ENCODE measurements at regions not wholly inside any gene's neighbourhood (a gene's known extent, or its start where the extent isn't known, plus 50 kb on each side); places are given as distances from the start of the nearest gene placed in this dataset.
"Not testable (repeated sequence)": the region's sequence is repeated elsewhere in the genome, so short reads cannot be mapped to it uniquely, and the experiment has no call there.

DNA sequence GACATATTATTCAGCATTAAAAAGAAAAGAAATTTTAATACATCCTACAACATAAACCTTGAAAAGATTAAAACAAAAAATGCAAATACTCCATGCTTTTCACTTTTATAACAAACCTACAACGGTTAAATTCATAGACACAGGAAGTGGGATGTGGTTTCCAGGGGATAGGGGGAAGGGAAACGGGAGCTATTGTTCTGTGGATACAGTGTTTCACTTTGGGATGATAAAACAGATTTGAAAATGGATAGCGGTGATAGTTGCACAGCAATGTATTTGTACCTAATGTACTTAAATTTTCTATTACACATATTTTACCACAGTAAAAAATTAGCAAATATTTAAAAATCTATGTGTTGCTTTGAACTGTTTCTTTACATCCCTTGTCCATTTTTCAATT is 368.0 kb downstream of the CDY2B start:
- DNase-seq (ENCODE audit: low read depth): not testable (repeated sequence)

DNA sequence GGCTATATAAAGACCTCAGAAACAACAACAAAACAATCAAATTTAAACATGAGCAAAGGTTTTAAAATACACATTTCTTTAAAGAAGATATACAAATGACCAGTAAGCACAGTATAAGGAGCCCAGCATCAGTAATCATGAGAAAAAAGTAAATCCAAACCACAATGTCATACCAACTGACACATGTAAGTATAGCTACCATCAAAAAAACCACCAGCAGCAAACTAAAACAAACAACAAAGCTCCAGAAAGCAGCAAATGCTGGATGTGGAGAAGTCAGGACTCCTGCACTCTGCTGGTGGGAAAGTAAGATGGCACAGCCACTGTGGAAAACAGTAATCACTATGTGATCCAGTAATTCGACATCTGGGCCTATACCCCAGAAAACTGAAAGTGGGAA is 368.5 kb downstream of the CDY2B start:
- DNase-seq (ENCODE audit: low read depth): not testable (repeated sequence)

DNA sequence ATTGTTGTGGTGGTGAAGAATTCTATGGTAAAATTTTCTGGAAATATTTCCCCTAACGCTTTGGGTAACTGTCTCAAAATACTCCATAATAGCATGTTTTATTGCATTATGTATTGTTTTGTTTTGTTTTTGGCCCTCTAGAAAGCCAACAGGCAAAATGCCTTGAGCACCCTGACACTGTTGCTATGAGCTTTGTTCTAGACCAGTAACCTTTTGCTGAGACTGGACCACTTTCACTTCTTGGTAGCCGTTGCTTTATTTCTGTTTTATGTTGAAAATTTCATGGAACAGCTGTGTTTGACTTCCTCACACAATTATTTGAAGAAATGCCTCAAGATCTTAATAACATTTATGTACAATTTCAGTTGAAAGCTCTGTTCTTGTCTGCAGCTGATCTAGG is 374.2 kb downstream of the CDY2B start:
- DNase-seq (ENCODE audit: low read depth): not testable (repeated sequence)

GRCh38 chrY:17484763-17485162 is 395.3 kb downstream of the CDY2B start:
- DNase-seq (ENCODE audit: low read depth): not testable (repeated sequence)

DNA sequence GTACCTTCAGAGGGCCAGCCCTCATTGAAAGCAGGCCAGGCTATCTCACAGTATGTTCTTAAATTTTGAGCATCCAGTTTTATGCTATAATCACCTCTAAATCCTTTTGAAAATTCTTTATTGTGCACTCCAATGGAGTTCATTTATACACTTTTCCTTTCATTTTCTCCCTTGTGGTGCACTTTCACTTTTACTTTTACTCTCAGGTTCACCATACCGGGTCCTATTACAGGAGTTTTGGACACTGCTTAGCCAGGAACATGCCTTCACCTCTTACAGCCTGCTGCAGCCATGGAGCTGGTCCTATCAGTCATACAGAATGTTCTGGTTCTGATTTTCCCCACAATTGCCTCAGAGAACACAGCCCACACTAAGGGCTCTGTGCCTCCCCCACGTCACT is 395.9 kb downstream of the CDY2B start:
- not testable (repeated sequence) for DNase-seq (ENCODE audit: low read depth)

DNA sequence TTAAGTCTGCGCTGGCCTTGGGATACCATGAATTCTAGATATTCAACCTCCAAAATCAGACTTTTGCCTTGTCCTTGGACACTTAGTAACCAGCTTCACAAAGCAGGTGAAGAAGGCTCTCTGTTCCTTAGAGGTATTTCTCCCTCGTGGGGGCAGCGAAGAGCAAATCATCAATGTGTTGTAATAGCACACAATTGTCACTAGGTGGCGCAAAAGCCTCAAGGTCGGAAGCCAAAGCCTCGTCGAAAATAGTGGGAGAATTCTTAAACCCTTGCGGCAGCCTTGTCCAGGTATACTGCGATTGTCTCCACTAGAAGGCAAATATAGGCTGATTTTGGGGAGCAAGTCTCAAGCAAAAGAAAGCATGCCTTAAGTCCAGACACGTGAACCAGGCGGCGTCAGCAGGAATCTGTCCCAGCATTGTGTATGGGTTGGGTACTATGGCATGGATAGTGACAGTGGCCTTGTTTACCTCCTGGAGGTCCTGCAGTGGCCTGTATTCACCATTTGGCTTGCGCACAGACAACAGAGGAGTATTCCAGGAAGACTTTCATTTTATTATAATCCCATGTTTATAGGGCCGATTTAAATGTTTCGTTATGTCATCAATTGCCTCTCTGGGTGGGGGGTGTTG is 398.5 kb downstream of the CDY2B start:
- not testable (repeated sequence) for DNase-seq (ENCODE audit: low read depth)

- DNase-seq (ENCODE audit: low read depth): not testable (repeated sequence)
Observed at GRCh38 chrY:17472068-17472467, 408.0 kb downstream of the CDY2B start.

GRCh38 chrY:17459753-17460152 is 420.3 kb downstream of the CDY2B start:
- not testable (repeated sequence) for DNase-seq (ENCODE audit: low read depth)

DNA sequence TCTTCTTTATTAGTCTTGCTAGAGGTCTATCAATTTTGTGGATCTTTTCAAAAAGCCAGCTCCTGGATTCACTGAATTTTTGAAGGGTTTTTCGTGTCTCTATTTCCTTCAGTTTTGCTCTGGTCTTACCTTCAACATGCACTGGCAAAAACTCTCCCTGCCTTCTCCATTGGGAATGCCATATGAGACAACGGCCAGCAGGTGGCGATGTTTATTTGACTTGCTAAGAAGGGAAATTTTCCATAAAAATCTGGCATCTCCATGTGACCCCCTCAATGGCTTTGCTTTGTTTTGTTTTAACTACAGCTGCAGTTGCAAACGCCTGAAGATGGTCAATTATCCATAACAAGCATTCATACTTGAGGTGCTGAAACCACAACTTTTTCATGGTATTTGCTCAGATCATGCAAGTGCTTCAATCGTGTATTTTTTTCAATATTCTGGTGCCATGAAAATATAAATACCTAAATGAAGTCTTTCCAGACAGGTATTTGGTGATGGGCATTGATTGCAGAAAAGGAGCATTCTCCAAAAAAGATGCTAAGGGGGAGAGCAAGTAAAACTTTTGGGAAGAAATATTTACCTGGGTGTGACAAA is 449.4 kb downstream of the CDY2B start:
- peak; percentile 0 for DNase-seq (ENCODE audit: low read depth)

DNA sequence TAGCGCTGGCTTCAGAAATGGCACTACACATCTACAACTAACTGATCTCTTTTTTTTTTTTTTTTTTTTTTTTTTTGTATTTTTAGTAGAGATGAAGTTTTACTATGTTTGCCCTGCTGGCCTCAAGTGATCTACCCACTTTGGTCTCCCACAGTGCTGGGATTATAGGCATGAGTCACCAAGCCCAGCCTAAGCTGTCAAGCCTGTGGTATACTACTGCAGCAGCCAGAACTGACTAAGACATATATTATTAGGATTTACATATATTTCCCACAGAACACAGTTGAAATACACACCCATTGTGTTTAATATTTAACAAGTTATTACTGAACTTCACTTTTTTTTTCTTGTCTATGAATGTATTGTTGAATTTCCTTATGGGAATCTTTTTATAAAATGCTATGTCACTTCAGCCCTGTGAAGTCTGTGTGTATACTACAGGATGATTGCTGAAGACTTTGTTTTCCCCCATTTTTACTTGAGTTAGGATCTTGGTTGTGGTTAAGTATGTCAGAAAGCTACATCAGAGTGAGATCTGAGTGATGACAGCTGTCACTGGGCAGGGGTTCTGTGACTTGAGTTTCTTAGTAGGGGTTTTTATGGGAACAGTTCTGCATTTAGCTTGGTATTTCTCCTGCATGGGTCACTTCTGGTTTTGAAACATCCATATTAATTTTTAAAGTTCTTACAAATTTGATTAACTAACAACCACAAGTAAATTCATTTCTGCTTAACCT is 481.5 kb downstream of the CDY2B start:
- no peak for DNase-seq (ENCODE audit: low read depth)

DNA sequence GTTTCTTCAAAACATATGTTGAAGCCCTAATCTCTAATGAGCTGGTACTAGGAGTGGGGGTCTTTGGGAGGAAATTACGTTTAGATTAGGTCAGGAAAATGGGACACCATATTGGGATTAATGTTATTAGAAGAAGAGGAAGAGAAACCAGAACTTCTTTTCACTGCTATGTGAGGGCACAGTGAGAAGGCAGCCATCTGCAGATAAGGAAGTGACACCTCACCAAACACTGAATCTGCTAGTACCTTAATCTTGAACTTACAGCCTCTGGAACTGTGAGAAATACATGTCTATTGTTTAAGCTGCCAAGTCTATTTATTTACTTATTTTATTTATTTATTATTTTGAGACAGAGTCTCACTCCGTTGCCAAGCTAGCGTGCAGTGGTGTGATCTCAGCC is 482.4 kb downstream of the CDY2B start:
- DNase-seq (ENCODE audit: low read depth): no peak

DNA sequence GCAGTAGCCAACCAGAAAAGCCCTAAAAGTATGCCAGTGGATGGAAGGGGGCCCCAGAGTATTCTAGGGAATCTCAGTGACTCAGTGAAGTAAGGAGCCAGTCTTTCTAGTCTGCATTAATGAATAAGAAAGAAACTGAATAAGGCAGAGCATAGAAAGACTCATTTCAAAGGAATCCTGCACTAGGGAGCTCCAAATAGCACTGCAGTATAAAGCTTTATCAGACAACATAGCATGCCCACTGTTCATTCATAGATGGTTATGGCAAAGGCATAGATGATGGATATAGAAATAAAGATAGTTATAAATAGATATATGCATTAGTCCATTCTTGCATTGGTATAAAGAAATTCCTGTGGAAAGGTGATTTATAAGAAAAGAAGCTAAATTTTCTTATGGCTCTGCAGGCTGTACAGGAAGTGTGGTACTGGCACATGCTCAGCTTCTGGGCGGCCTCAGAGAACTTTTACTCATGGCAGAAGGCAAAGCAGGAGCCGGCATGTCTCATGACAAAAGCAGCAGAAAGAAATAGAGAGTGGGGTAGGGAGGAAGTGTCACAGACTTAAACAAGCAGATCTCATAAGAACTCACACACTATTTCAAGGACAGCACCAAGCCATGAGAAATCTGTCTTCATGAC is 498.5 kb downstream of the CDY2B start:
- DNase-seq (ENCODE audit: low read depth): no peak

DNA sequence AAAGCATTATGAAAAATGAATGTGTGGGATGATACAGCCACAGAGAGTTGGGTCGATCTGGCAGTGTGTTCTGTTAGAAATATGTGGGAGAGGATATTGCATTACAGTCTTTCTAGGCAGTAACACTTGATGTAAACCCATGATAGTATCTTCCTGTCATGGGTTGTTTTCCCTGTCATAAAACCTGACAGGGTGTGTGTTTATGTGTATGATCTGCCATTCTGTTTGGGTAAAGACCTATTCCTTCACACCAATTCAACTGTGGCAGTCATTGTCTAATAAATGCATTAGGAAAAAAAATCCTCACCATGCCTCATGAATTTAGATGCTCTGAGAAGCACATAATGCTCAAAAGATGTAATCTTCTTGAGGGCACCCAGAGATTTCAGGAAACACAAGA is 501.7 kb downstream of the CDY2B start:
- no peak for DNase-seq (ENCODE audit: low read depth)

- no peak for DNase-seq (ENCODE audit: low read depth)
Observed at GRCh38 chrY:17368413-17368812, 511.6 kb downstream of the CDY2B start.

DNA sequence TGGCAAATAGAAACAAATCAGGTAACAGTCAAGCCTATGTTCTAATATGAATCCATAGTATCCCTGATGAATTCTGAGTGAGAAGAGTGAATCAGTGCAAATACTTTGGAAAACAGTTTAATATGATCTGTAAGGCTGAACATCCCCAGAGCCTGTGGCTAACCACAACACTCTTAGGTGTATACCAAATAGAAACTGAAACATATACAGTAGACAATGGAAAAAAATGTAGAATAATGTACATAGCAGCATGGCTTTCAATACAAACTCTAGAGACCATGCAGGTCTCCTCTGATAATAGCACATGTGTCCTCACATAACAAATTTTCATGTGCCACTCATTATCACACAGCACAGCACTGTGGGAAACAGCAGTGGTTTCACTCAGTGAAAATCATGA is 513.6 kb downstream of the CDY2B start:
- DNase-seq (ENCODE audit: low read depth): no peak

DNA sequence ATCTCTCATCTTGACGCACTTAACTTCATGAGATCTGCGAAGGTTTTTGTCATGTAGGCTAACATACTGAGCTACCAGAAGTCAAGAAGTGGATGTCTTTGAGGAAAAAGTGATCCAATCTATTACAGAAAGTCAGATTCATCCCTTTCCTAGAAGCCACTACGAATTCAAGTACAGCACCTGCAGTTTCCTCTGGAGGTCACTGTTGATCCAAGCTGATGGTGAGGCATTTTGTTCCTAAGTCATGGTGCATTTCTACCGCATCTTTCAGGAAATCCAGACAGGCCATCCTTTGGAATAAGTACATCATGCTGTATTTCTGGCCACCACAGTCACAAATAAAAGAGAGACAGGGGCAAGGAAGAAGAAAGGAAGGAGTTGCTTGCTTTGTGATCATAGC is 541.0 kb downstream of the CDY2B start:
- DNase-seq (ENCODE audit: low read depth): no peak

DNA sequence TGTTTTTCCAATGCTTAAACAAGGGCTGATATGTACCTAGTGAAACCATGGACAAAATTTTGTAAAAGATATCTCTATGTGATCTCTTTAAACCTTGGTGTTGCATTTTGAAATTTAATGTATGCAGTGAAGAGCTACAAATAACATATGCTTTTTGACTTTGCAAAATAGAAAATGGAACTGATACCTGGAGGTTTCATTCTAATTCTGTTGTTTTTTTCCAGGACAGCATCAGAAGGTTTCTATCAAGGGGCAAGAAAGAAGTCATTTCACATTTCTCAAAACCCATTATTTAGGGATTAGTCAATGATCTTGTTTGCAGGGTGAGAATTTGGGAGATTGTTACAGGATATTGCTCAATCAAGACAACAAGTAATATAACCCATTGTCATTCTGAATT is 549.3 kb downstream of the CDY2B start:
- no peak for DNase-seq (ENCODE audit: low read depth)

GRCh38 chrY:17319916-17320315 is 560.1 kb downstream of the CDY2B start:
- no peak for DNase-seq (ENCODE audit: low read depth)

DNA sequence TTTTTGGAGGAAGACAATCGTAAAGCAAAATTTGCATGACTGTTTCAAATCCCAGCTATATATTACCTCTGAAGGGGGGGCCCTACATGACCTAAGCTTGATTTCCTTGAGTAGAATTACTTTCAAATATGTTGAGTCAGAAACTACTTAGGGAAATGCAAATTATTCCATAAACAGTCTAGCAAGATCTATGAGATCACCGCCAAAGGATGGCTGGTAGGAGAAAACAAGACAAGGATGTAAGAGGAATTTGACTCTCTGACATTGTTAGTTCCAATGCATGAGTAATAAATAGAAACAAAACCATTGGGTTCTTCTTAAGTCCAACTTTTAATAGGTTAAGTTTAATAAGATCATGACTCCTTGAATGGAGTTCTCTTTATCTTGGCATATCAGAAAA is 561.4 kb downstream of the CDY2B start:
- DNase-seq (ENCODE audit: low read depth): no peak

GRCh38 chrY:17277056-17277455 is 603.0 kb downstream of the CDY2B start:
- no peak for DNase-seq (ENCODE audit: low read depth)

- no peak for DNase-seq (ENCODE audit: low read depth)
Observed at GRCh38 chrY:17259497-17259896, 620.5 kb downstream of the CDY2B start.

- DNase-seq (ENCODE audit: low read depth): no peak
Observed at GRCh38 chrY:17238406-17238805, 641.6 kb downstream of the CDY2B start.

GRCh38 chrY:17235769-17236168 is 644.3 kb downstream of the CDY2B start:
- DNase-seq (ENCODE audit: low read depth): no peak
